Right lobe of liver (tissue), 6 donors: ENCODE measurements at regions not wholly inside any gene's neighbourhood (a gene's known extent, or its start where the extent isn't known, plus 50 kb on each side); places are given as distances from the start of the nearest gene placed in this dataset.

Experiments
- ATAC-seq, 4 donors: fragments of 200-7000 bp; cut with Tn5 transposase; one replicate each; pipeline ENCODE4 v1.9.1; 2020; ENCODE audit warnings: mild to moderate bottlenecking in 4 of 4, moderate library complexity in 4 of 4
- DNase-seq, 3 donors: peaks; one replicate each; pipeline ENCODE4 v3.0.0-alpha.2; 2020
- H3K27ac ChIP-seq, 3 donors: fragments of 200-600 bp; one replicate each; pipeline ENCODE4 v1.8.0; 2022
- H3K27me3 ChIP-seq, 2 donors: fragments of 200-600 bp; one replicate each; pipeline ENCODE4 v1.8.0; 2022
- H3K36me3 ChIP-seq, 4 donors: fragments of 200-600 bp; sonication (generic) in 1 of 4; one replicate each; pipeline versions ENCODE4 v1.5.1 to v1.8.0; 2017 to 2022; ENCODE audit warnings: control low read depth in 1 of 4
- H3K4me1 ChIP-seq, 4 donors: fragments of 200-600 bp; sonication (generic) in 1 of 4; one replicate each; pipeline versions ENCODE4 v1.5.1 to v1.8.0; 2017 to 2022; ENCODE audit warnings: control low read depth in 1 of 4
- H3K4me3 ChIP-seq, 3 donors: fragments of 200-600 bp; one replicate each; pipeline ENCODE4 v1.8.0; 2022
- H3K9me3 ChIP-seq, 4 donors: fragments of 200-600 bp; sonication (generic) in 1 of 4; one replicate each; pipeline versions ENCODE4 v1.5.1 to v1.8.0; 2017 to 2022; ENCODE audit warnings: control low read depth in 1 of 4
- POLR2A ChIP-seq: fragments of 450-650 bp; IDR thresholded peaks from one replicate; pipeline ENCODE4 v1.6.1; 2017; ENCODE audit warnings: antibody characterized with exemption, mild to moderate bottlenecking
- WGBS: methylation state at CpG from one replicate; pipeline ENCODE4 v1.1.6; 2018; ENCODE audit warnings: low coverage, low lambda C conversion rate; ENCODE audit not compliant: insufficient coverage; ENCODE audit errors: missing lambda C conversion rate; 5-methylcytosine and 5-hydroxymethylcytosine counted together
- intact Hi-C, 2 donors: fragments of 100-400 bp; cut with DNase I; formaldehyde crosslinking; loops; one replicate each; pipeline versions ENCODE4 v1.11.2 to v1.14.1; 2022
- TF ChIP-seq, protein P1 (sequence below), 4 donors: fragments of 200-600 bp in 3 of 4; fragments of 450-650 bp in 1 of 4; IDR thresholded peaks; one replicate each; pipeline versions ENCODE4 v1.5.1 to v1.8.0; 2016 to 2022; ENCODE audit warnings: antibody characterized with exemption in 4 of 4, mild to moderate bottlenecking in 2 of 4
- donor health status: DM: no; HTN: yes; CAD: no.
- donor health status: DM: no; HTN: no; CAD: no.
- donor health status: DM: no; HTN: no; CAD: no.
- donor health status: DM: no; HTN: yes; CAD: no.
- donor health status: DM: no; HTN: yes; CAD: no.

DNA sequence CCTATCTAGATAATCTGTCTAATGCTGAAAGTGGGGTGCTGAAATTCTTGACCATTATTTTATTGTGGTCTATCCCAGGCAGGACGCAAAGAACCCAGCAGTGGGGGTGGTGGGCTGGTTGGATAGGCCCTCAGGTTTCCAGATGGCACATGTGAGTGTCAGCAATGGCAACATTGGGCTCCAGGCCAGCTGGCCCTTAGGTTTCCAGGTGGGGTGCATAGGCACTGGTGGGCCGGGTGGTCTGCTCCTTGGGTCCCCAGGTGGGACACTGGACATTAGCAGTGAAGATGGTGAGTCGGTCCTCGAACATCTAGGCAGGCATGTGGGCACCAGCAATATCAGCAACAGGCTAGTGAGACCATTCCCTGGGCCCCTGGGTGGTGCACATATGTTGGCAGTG lies 680.3 kb upstream of the ACVR2A start:
- WGBS = 70% methylated on average over 1 of the region's 4 CpGs
- Histone ChIP-seq H3K27ac (no peak overlapping the region), H3K36me3 (no peaks in the 10 kb centered on the region), H3K27me3 (no peaks in the 10 kb centered on the region), H3K4me3 (no peak overlapping the region), H3K9me3 (no peaks in the 10 kb centered on the region), H3K4me1 (no peaks in the 10 kb centered on the region)
- TF ChIP-seq POLR2A = no peak
- TF ChIP-seq, protein P1, sequence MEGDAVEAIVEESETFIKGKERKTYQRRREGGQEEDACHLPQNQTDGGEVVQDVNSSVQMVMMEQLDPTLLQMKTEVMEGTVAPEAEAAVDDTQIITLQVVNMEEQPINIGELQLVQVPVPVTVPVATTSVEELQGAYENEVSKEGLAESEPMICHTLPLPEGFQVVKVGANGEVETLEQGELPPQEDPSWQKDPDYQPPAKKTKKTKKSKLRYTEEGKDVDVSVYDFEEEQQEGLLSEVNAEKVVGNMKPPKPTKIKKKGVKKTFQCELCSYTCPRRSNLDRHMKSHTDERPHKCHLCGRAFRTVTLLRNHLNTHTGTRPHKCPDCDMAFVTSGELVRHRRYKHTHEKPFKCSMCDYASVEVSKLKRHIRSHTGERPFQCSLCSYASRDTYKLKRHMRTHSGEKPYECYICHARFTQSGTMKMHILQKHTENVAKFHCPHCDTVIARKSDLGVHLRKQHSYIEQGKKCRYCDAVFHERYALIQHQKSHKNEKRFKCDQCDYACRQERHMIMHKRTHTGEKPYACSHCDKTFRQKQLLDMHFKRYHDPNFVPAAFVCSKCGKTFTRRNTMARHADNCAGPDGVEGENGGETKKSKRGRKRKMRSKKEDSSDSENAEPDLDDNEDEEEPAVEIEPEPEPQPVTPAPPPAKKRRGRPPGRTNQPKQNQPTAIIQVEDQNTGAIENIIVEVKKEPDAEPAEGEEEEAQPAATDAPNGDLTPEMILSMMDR (IDR thresholded peaks at IDR 0.05) = no peak
- intact Hi-C loops = no loop called here
- DNase-seq = peak in 1 of 3 donors; percentile 39
- ATAC-seq = no peak

DNA sequence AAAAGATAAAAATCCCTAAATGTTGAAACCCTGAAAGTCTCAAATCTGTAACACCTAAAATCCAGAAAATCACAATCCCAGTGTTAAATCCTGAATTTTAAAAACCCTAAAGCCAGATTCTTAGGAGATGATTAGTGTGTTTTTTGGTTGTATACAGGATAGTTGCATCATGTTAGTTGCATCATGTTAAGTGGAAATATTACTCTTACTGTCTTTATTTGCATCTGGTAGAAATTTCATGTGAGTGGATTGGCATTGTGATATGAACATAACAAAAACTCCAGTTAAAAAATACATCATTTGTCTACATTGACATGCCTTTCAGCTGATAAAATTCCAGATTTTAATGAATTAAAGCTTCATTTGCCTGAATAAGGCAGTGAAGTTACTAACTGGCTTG lies 683.1 kb upstream of the ACVR2A start:
- Histone ChIP-seq H3K27ac (no peak overlapping the region), H3K9me3 (no peaks in the 10 kb centered on the region), H3K4me3 (no peak overlapping the region), H3K27me3 (no peaks in the 10 kb centered on the region), H3K4me1 (no peaks in the 10 kb centered on the region), H3K36me3 (no peaks in the 10 kb centered on the region)
- intact Hi-C loops = no loop called here
- no peak for ATAC-seq
- TF ChIP-seq, protein P1 (IDR thresholded peaks at IDR 0.05) = no peak
- TF ChIP-seq POLR2A = no peak
- DNase-seq = no peak

DNA sequence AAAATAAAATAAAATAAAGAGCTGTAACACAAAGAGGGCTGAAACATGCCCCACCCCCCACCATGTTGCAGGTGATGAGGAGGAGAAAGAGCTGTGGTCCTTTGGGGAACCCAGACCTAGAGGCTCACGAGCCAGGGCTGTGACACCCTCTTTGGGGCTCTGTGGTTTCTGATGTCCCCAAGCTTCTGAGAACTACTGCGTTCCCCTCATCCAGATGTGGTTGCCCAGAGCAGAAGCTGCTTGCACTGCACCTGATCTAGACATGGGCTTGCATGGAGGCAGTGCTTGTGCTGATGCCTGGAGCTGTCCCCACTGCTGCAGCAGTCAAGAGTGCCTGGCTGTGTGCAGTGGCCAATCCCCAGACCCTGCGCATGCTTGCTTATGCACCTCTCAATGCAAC lies 687.9 kb upstream of the ACVR2A start:
- Histone ChIP-seq H3K4me1 (no peaks in the 10 kb centered on the region), H3K27ac (no peak overlapping the region), H3K27me3 (no peaks in the 10 kb centered on the region), H3K9me3 (no peaks in the 10 kb centered on the region), H3K4me3 (no peak overlapping the region), H3K36me3 (no peaks in the 10 kb centered on the region)
- 44% methylated on average over 1 of the region's 3 CpGs for WGBS
- no peak for DNase-seq
- intact Hi-C loops = no loop called here
- no peak for ATAC-seq
- TF ChIP-seq POLR2A = no peak
- TF ChIP-seq, protein P1 (IDR thresholded peaks at IDR 0.05) = no peak

DNA sequence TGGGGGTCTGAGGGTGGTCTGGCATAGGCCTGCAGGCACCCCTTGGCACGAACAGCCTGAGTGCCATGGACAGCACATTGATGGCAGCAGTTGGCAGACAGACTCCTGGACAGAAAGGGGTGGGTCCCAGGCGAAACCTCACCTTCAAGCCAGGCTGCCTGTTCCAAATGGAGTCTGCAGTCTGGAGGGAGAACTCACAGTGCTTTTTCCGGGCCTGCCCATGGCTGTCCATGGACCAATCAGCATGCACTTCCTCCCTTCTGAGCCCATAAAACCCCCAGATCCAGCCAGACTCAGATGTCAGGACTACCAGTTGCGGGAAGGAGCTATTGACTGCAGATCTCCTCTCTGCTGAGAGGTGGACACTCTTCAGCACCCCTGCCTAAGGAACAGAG lies 694.6 kb upstream of the ACVR2A start:
- no peak for DNase-seq
- Histone ChIP-seq H3K4me1 (no peaks in the 10 kb centered on the region), H3K36me3 (no peaks in the 10 kb centered on the region), H3K27me3 (no peaks in the 10 kb centered on the region), H3K27ac (no peak overlapping the region), H3K9me3 (no peaks in the 10 kb centered on the region), H3K4me3 (no peak overlapping the region)
- WGBS = 71% methylated on average over 1 of the region's 4 CpGs
- no peak for ATAC-seq
- intact Hi-C loops = no loop called here
- TF ChIP-seq, protein P1 (IDR thresholded peaks at IDR 0.05) = no peak
- TF ChIP-seq POLR2A = no peak

DNA sequence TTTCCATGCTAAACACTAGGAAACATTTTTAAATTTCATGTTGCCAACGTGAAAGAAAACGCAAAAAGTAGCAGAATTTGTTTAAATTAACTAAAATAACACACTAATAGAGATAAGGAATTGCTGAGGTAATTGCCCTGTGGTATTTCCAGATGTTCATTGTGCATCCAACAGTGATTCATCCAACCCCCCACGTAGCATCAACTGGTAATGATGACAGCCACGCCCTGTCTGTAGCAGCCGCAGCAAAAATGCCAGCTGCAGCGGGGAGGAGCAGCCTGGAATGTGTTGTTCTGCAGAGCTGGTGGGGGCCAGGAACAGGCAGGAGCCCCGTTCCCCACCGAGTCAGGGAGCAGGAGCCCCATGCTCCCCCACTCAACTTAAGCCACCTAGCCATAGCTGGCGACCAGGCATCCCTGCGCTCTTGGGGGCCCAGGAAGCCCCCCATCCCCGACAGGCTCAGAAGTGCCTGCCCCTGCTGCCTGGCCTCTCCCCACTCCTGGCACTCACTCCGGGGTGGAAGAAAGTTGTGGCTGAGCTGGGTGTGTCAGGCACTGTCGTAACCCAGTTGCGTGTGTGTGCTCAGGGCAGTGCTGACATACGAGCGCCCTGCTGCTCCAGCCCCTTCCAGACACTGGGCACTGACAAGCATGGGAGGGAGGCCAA lies 695.1 kb upstream of the ACVR2A start:
- TF ChIP-seq, protein P1 (IDR thresholded peaks at IDR 0.05) = no peak
- TF ChIP-seq POLR2A = no peak
- Histone ChIP-seq H3K36me3 (no peaks in the 10 kb centered on the region), H3K27me3 (no peaks in the 10 kb centered on the region), H3K27ac (no peak overlapping the region), H3K9me3 (no peaks in the 10 kb centered on the region), H3K4me3 (no peak overlapping the region), H3K4me1 (no peaks in the 10 kb centered on the region)
- ATAC-seq (peak in 1 of 4 donors; percentile 38), DNase-seq (no peak)
- 40% methylated on average over 4 of the region's 16 CpGs for WGBS
- intact Hi-C loops = no loop called here
